ENCODE measurements at regions not wholly inside any gene's neighbourhood (a gene's known extent, or its start where the extent isn't known, plus 50 kb on each side); places are given as distances from the start of the nearest gene placed in this dataset.

GRCh38 chrX:95101851-95102390 lies 1427.9 kb downstream of the FAM133A start:
- TF ChIP-seq ZBTB33 (CRISPR knock-in tag; IDR thresholded peaks at IDR 0.05) (no peak), CXXC5 (CRISPR knock-in tag; IDR thresholded peaks at IDR 0.05) (no peak), GATAD2A (IDR thresholded peaks at IDR 0.05) (no peak)
